Right lobe of liver (tissue), 6 donors: ENCODE measurements at regions not wholly inside any gene's neighbourhood (a gene's known extent, or its start where the extent isn't known, plus 50 kb on each side); places are given as distances from the start of the nearest gene placed in this dataset.

Experiments used
- ATAC-seq, 4 donors: fragments of 200-7000 bp; cut with Tn5 transposase; one replicate each; pipeline ENCODE4 v1.9.1; 2020; ENCODE audit warnings: mild to moderate bottlenecking in 4 of 4, moderate library complexity in 4 of 4
- DNase-seq, 3 donors: peaks; one replicate each; pipeline ENCODE4 v3.0.0-alpha.2; 2020
- H3K27ac ChIP-seq, 3 donors: fragments of 200-600 bp; one replicate each; pipeline ENCODE4 v1.8.0; 2022
- H3K27me3 ChIP-seq, 2 donors: fragments of 200-600 bp; one replicate each; pipeline ENCODE4 v1.8.0; 2022
- H3K36me3 ChIP-seq, 4 donors: fragments of 200-600 bp; sonication (generic) in 1 of 4; one replicate each; pipeline versions ENCODE4 v1.5.1 to v1.8.0; 2017 to 2022; ENCODE audit warnings: control low read depth in 1 of 4
- H3K4me1 ChIP-seq, 4 donors: fragments of 200-600 bp; sonication (generic) in 1 of 4; one replicate each; pipeline versions ENCODE4 v1.5.1 to v1.8.0; 2017 to 2022; ENCODE audit warnings: control low read depth in 1 of 4
- H3K4me3 ChIP-seq, 3 donors: fragments of 200-600 bp; one replicate each; pipeline ENCODE4 v1.8.0; 2022
- H3K9me3 ChIP-seq, 4 donors: fragments of 200-600 bp; sonication (generic) in 1 of 4; one replicate each; pipeline versions ENCODE4 v1.5.1 to v1.8.0; 2017 to 2022; ENCODE audit warnings: control low read depth in 1 of 4
- CTCF ChIP-seq, 4 donors: fragments of 200-600 bp in 3 of 4; fragments of 450-650 bp in 1 of 4; IDR thresholded peaks; one replicate each; pipeline versions ENCODE4 v1.5.1 to v1.8.0; 2016 to 2022; ENCODE audit warnings: antibody characterized with exemption in 4 of 4, mild to moderate bottlenecking in 2 of 4
- POLR2A ChIP-seq: fragments of 450-650 bp; IDR thresholded peaks from one replicate; pipeline ENCODE4 v1.6.1; 2017; ENCODE audit warnings: antibody characterized with exemption, mild to moderate bottlenecking
- WGBS: methylation state at CpG from one replicate; pipeline ENCODE4 v1.1.6; 2018; ENCODE audit warnings: low coverage, low lambda C conversion rate; ENCODE audit not compliant: insufficient coverage; ENCODE audit errors: missing lambda C conversion rate; 5-methylcytosine and 5-hydroxymethylcytosine counted together
- intact Hi-C, 2 donors: fragments of 100-400 bp; cut with DNase I; formaldehyde crosslinking; loops; one replicate each; pipeline versions ENCODE4 v1.11.2 to v1.14.1; 2022
- donor health status: DM: no; HTN: yes; CAD: no.
- donor health status: DM: no; HTN: no; CAD: no.
- donor health status: DM: no; HTN: no; CAD: no.
- donor health status: DM: no; HTN: yes; CAD: no.
- donor health status: DM: no; HTN: yes; CAD: no.

DNA sequence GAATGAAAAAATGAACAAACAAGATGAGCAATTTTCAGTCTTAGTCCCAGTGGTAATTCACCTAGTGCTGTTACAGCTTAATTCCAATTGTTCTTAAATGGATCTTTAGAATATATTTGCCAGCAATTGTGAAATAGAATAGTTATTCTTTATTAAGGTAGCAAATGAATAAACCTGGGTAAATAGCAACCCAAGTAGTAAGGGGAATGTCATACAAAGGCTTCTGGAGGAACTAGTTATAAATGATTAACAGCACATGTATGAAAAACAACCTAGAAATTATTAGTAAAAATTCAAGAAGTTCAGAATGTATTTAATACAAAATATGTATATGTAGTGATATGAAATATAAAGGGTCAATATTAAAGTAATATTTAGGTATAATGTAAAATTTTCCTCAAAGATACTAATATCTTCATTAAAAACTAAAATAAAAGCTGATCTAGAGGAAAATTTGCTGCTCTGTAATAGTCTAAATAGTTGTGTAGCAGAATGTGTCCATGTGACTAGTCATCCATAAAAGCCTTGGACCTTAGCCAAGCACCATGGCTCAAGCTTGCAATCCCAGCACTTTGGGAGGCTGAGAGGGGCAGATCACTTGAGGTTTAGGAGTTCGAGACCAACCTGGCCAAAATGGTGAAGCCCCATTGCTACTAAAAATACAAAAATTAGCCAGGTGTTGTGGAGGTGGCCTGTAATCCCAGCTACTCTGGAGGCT is 535.9 kb upstream of the ATXN8OS start:
- Histone ChIP-seq H3K4me3 (no peak overlapping the region), H3K27me3 (no peaks in the 10 kb centered on the region), H3K27ac (no peak overlapping the region), H3K4me1 (no peaks in the 10 kb centered on the region), H3K9me3 (no peaks in the 10 kb centered on the region), H3K36me3 (no peaks in the 10 kb centered on the region)
- ATAC-seq (peak in 1 of 4 donors; percentile 20), DNase-seq (no peak)
- 67% methylated on average over 1 of the region's 1 CpG for WGBS
- no peak for TF ChIP-seq CTCF (IDR thresholded peaks at IDR 0.05)
- TF ChIP-seq POLR2A, result no peak
- intact Hi-C loops, result no loop called here

- H3K9me3 ChIP-seq, result no peaks in the 10 kb centered on the region
- no peaks in the 10 kb centered on the region for H3K27me3 ChIP-seq
- H3K27ac ChIP-seq, result no peak overlapping the region
- H3K4me1 ChIP-seq, result no peaks in the 10 kb centered on the region
- WGBS, result 30% methylated on average over 2 of the region's 2 CpGs
- H3K4me3 ChIP-seq, result no peak overlapping the region
- intact Hi-C loops, result no loop called here
- ATAC-seq (peak; percentile 34 to 72 (median 52)), DNase-seq (no peak)
- no peaks in the 10 kb centered on the region for H3K36me3 ChIP-seq
- TF ChIP-seq CTCF (IDR thresholded peaks at IDR 0.05), result no peak
- no peak for TF ChIP-seq POLR2A
Measured at GRCh38 chr13:69567514-69567913, 540.1 kb upstream of the ATXN8OS start.

- Histone ChIP-seq H3K9me3 (no peaks in the 10 kb centered on the region), H3K4me1 (no peaks in the 10 kb centered on the region), H3K27me3 (no peaks in the 10 kb centered on the region), H3K27ac (no peak overlapping the region), H3K4me3 (no peak overlapping the region), H3K36me3 (no peaks in the 10 kb centered on the region)
- DNase-seq (no peak), ATAC-seq (no peak)
- TF ChIP-seq POLR2A, result no peak
- no peak for TF ChIP-seq CTCF (IDR thresholded peaks at IDR 0.05)
- WGBS, result 82% methylated on average over 6 of the region's 6 CpGs
- intact Hi-C loops, result no loop called here
Measured at GRCh38 chr13:69566104-69566716, 541.4 kb upstream of the ATXN8OS start.

- DNase-seq, result no peak
- 56% methylated on average over 4 of the region's 4 CpGs for WGBS
- TF ChIP-seq POLR2A, result no peak
- TF ChIP-seq CTCF (IDR thresholded peaks at IDR 0.05), result peak; percentile 18 to 54 (median 33)
- Histone ChIP-seq H3K9me3 (no peaks in the 10 kb centered on the region), H3K27ac (no peak overlapping the region), H3K4me1 (no peaks in the 10 kb centered on the region), H3K27me3 (no peaks in the 10 kb centered on the region), H3K4me3 (no peak overlapping the region), H3K36me3 (no peaks in the 10 kb centered on the region)
- peak; percentile 81 to 88 (median 83) for ATAC-seq
- intact Hi-C loops, result no loop called here
Measured at GRCh38 chr13:69565334-69565733, 542.3 kb upstream of the ATXN8OS start.
